ENCODE measurements at regions not wholly inside any gene's neighbourhood (a gene's known extent, or its start where the extent isn't known, plus 50 kb on each side); places are given as distances from the start of the nearest gene placed in this dataset.
A peak's percentile ranks its signal among the peaks of the same experiment; 100 is the strongest.

- no peaks in the 10 kb centered on the region for H3K36me3 ChIP-seq (ENCODE audit: low read depth, low read length)
- H3K4me3 ChIP-seq (ENCODE audit: low read length): no peak overlapping the region
- ChIA-PET CTCF (interaction anchor here (0.6 to 0.8 kb wide), 3 partner anchors 29 to 143 kb away, joined by 4 to 5 read pairs (median 4); partner anchors contain the start of gene DAB2), POLR2A (ENCODE audit: unreplicated experiment) (interaction anchor here (0.7 kb wide), 1 partner anchor 18 kb away, joined by 3 read pairs; no protein-coding TSS in a partner anchor)
- H3K9me2 ChIP-seq (replicated peaks; ENCODE audit: low read length): no peaks in the 10 kb centered on the region
- H3K27me3 ChIP-seq (ENCODE audit: low read length): no peaks in the 10 kb centered on the region
- H4K20me1 ChIP-seq (ENCODE audit: low read length): no peaks in the 10 kb centered on the region
- H3K79me2 ChIP-seq (ENCODE audit: low read length): no peaks in the 10 kb centered on the region
- H2AFZ ChIP-seq (ENCODE audit: low read length): no peak overlapping the region
- H3K4me1 ChIP-seq (ENCODE audit: insufficient read depth, low read length): peaks cover 33% of the 10 kb centered on the region
- no peaks in the 10 kb centered on the region for H3K9me3 ChIP-seq (ENCODE audit: low read length)
- no peaks in the 10 kb centered on the region for H3F3A ChIP-seq (ENCODE audit: low read length, unreplicated experiment)
- no peak overlapping the region for H3K27ac ChIP-seq (ENCODE audit: low read length)
- no peak overlapping the region for H3K9ac ChIP-seq (ENCODE audit: low read length)
- no TSS peak for BruUV-seq (replicated peaks)
- TF ChIP-seq EZH2 (IDR thresholded peaks at IDR 0.05; ENCODE audit: low read length, unreplicated experiment) (no peak), EZH2phosphoT487 (IDR thresholded peaks at IDR 0.05; ENCODE audit: borderline replicate concordance, low read length) (no peak), CTCF (conservative IDR thresholded peaks at IDR 0.05; ENCODE audit: low read depth, low read length) (no peak)
- intact Hi-C loops (cut with micrococcal nuclease): no loop called here
- ATAC-seq: no peak
- H3K4me2 ChIP-seq (ENCODE audit: low read length): no peak overlapping the region
- no peak for DNase-seq
These were observed 94.3 kb upstream of the DAB2 start for GRCh38 chr5:39519079-39519478.

- H3F3A ChIP-seq (ENCODE audit: low read length, unreplicated experiment): no peaks in the 10 kb centered on the region
- H3K27ac ChIP-seq (ENCODE audit: low read length): no peak overlapping the region
- peak overlapping the region; percentile 29 for H3K4me2 ChIP-seq (ENCODE audit: low read length)
- ATAC-seq: peak; percentile 21; the same call in 1 of the 2 replicates
- intact Hi-C loops (cut with micrococcal nuclease): no loop called here
- POLR2A ChIA-PET (ENCODE audit: unreplicated experiment): interaction anchor here (0.7 kb wide), 1 partner anchor 17 kb away, joined by 3 read pairs; no protein-coding TSS in a partner anchor
- peaks cover 38% of the 10 kb centered on the region for H3K4me1 ChIP-seq (ENCODE audit: insufficient read depth, low read length)
- no peak overlapping the region for H3K4me3 ChIP-seq (ENCODE audit: low read length)
- CTCF ChIA-PET: no interaction called here
- no TSS peak for BruUV-seq (replicated peaks)
- H4K20me1 ChIP-seq (ENCODE audit: low read length): no peaks in the 10 kb centered on the region
- H3K79me2 ChIP-seq (ENCODE audit: low read length): no peaks in the 10 kb centered on the region
- no peaks in the 10 kb centered on the region for H3K9me3 ChIP-seq (ENCODE audit: low read length)
- H3K36me3 ChIP-seq (ENCODE audit: low read depth, low read length): no peaks in the 10 kb centered on the region
- no peak overlapping the region for H3K9ac ChIP-seq (ENCODE audit: low read length)
- H3K9me2 ChIP-seq (replicated peaks; ENCODE audit: low read length): no peaks in the 10 kb centered on the region
- TF ChIP-seq EZH2phosphoT487 (IDR thresholded peaks at IDR 0.05; ENCODE audit: borderline replicate concordance, low read length) (no peak), CTCF (conservative IDR thresholded peaks at IDR 0.05; ENCODE audit: low read depth, low read length) (no peak), EZH2 (IDR thresholded peaks at IDR 0.05; ENCODE audit: low read length, unreplicated experiment) (no peak)
- peak; percentile 59 for DNase-seq
- H3K27me3 ChIP-seq (ENCODE audit: low read length): no peaks in the 10 kb centered on the region
- peak overlapping the region; percentile 13; the same call in 1 of the 2 replicates for H2AFZ ChIP-seq (ENCODE audit: low read length)
These were observed 93.7 kb upstream of the DAB2 start for GRCh38 chr5:39518516-39518915.

- Histone ChIP-seq H3K4me1 (ENCODE audit: insufficient read depth, low read length) (peaks cover 45% of the 10 kb centered on the region), H3K27me3 (ENCODE audit: low read length) (no peaks in the 10 kb centered on the region), H2AFZ (ENCODE audit: low read length) (no peak overlapping the region), H3F3A (ENCODE audit: low read length, unreplicated experiment) (no peaks in the 10 kb centered on the region), H3K9me3 (ENCODE audit: low read length) (no peaks in the 10 kb centered on the region), H3K36me3 (ENCODE audit: low read depth, low read length) (no peaks in the 10 kb centered on the region), H3K4me2 (ENCODE audit: low read length) (peak overlapping the region; percentile 2; the same call in 1 of the 2 replicates), H3K9ac (ENCODE audit: low read length) (no peak overlapping the region), H3K4me3 (ENCODE audit: low read length) (no peak overlapping the region), H3K79me2 (ENCODE audit: low read length) (no peaks in the 10 kb centered on the region), H4K20me1 (ENCODE audit: low read length) (no peaks in the 10 kb centered on the region), H3K9me2 (replicated peaks; ENCODE audit: low read length) (no peaks in the 10 kb centered on the region), H3K27ac (ENCODE audit: low read length) (no peak overlapping the region)
- POLR2A ChIA-PET (ENCODE audit: unreplicated experiment): no interaction called here
- peak; percentile 75 for ATAC-seq
- no peak for TF ChIP-seq EZH2 (IDR thresholded peaks at IDR 0.05; ENCODE audit: low read length, unreplicated experiment)
- no peak for TF ChIP-seq EZH2phosphoT487 (IDR thresholded peaks at IDR 0.05; ENCODE audit: borderline replicate concordance, low read length)
- no peak for TF ChIP-seq CTCF (conservative IDR thresholded peaks at IDR 0.05; ENCODE audit: low read depth, low read length)
- peak; percentile 94 for DNase-seq
- no TSS peak for BruUV-seq (replicated peaks)
- intact Hi-C loops (cut with micrococcal nuclease): no loop called here
- CTCF ChIA-PET: interaction anchor here (1.0 kb wide), 1 partner anchor 93 kb away, joined by 3 read pairs; no protein-coding TSS in a partner anchor
These were observed 93.0 kb upstream of the DAB2 start for GRCh38 chr5:39517800-39518199.
